Hematopoietic multipotent progenitor cell treated with erythropoietin and hydrocortisone succinate and interleukin-3 and kit ligand, for 4 days (in vitro differentiated cells): ENCODE measurements at regions not wholly inside any gene's neighbourhood (a gene's known extent, or its start where the extent isn't known, plus 50 kb on each side); places are given as distances from the start of the nearest gene placed in this dataset.
"Not testable (repeated sequence)": the region's sequence is repeated elsewhere in the genome, so short reads cannot be mapped to it uniquely, and the experiment has no call there.

Source experiments
- DNase-seq: peaks from one replicate; pipeline ENCODE4 v3.0.0-alpha.2; 2015

DNA sequence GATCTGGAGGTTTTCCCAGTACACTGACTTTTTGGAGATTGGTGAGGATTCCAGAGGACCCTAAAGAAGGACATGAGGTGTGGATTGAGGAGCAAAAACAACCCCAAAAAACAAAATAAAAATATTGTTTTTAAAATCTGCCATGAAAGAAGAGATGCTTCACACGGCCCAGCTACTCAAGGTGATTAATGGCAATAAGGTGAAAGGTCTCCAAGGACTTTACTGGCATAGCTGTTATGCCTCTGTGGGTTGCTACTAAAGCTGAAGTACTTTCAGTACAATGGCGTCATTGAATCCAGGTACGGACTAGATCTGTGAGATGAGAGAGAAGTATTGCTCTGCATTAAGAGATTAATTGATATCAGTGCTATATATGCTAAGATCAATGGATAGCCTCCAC, 606.4 kb downstream of the TDRD15 start:
- no peak for DNase-seq

DNA sequence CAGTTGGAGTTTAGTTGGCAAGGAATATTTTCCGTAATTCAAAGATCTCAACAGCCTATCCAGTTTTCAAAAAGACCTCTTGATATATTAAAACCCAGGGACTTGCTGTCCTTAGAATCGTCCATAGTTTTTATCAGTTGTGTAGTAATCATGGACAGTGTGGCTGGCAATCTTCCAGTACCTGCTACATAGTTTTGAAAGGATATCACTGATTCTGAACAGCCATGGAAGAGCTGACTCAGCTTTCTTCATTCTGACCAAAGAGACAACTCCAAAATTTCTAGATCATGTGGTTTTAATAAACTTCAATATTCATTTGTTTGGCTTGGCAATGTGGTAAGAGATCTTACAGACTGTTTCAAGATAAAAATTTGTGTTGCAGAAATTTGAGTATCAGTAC, 616.7 kb downstream of the TDRD15 start:
- no peak for DNase-seq

DNA sequence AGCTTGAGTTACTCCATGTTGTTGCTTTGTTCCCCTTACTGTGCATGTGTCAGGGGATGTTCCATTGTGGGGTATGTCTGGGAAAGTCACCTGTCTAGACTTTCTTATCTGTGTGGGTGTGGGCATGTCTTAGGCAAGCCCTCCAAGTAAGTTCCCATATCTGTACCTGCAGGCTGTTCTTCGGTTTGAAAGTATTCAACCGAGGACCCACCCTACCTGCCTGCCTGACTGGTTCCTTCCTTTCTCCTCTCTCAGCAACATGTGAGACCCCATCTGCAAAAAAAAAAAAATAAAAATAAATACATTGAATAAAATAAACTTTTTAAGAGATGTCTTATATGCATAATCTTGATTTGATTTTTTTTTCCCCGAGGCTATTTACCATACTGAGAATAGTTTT, 622.7 kb downstream of the TDRD15 start:
- DNase-seq, result no peak

DNA sequence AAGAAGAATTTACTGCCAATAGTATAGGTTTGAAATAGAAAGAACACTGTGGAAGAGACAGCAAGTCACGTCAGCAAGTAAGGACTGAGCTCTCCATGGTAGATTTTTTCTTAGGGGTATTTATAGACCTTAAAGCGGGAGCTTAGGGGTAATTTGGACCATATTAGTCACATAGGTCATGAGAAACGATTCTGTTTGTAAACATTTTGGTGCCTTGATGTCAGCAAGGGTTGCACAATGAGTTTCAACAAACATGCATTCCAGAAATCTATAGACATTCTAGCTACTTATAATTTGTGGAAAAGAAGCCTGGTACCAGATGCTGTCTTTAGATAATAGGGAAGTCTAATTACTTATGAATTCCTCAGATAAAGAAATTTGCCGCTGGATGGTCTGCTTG, 624.7 kb downstream of the TDRD15 start:
- DNase-seq, result no peak

DNA sequence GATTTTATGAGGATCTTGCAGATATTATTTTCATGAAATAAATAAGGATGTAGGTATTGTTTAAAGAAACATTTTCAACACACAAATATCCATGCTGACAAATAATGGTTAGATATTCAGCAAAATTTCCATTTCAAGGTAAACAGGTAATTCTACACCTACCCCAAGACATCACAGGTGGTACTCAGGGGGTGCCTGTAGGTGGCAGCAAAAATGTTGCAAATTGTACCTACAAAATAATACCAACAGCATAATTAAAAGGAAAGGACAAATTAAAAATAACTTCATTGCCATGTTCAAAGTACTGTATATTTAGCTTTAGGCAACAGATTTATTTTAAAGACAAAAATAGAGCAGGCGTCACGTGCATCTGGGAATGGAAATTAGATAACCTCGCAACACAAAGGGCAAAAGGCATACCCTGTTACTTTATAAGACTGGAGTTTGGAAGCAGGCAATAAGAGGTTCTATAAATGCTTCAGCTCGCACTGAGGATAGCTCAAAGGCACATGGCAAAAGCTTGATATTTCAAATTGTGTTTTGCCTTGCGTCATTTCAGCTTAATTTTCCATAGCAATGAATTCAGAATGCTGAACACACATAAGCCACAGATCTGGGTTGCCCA, 630.5 kb downstream of the TDRD15 start:
- DNase-seq, result no peak

DNA sequence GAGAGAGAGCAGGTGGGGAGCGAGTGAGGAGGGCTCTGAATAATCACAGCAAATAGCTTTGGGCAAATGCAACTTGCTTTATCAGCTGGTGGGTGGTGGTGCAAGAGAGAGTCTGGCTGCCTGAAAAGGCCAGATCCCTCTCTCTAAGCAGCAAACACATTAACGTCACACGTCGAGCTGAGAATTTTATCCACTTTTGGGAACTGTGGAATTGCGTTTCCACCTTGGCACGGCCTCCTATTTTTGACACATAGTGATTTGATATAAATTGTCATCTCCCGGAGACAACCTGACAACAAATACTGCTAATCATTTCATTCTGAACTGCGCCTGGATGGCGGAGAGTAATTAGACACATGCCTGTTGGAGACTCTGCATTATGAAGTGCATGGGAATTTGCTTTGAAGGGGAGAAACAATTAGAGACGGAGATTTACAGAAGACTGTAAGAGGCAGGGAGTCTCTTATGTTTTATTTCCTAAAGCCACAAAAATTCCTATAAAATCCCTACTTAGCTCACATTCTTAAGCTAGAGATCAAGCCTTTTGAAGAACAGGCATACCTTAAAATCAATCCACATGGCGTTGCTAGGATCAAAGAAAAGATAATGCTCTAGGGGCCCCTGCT, 634.1 kb downstream of the TDRD15 start:
- no peak for DNase-seq

DNA sequence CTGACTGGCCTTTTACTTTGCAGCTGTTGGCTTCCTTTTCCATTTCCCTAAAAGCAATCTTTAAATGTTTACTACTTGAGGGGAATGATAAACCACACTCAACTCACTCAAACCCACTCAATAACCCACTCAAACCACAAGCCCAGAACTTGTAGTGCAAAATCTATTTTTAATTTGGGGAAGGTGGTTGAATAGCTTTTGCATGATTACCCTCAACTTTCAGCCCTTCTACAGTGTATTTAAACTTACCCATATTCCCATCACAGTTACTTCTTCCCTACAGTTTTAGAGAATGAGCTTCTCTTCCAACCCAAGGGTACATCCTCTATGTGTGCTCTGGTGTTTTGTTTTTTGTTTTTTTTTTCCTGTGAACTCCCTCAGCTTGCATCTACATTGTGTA, 636.1 kb downstream of the TDRD15 start:
- DNase-seq, result no peak

DNA sequence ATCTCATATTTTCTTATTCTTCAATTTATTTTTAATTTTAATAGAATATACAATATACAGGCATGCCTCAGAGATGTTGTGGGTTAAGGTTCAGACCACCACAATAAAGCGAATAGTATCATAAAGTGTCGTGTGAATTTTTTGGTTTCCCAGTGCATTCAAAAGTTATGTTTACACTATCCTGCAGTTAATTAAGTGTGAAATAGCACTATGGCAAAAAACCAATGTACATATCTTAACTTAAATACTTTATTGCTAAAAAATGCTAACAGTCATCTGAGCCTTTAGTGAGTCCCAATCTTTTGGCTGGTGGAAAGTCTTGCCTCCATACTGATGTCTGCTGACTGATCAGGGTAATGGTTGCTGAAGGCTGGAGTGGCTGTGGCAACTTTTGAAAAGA, 637.6 kb downstream of the TDRD15 start:
- no peak for DNase-seq

DNA sequence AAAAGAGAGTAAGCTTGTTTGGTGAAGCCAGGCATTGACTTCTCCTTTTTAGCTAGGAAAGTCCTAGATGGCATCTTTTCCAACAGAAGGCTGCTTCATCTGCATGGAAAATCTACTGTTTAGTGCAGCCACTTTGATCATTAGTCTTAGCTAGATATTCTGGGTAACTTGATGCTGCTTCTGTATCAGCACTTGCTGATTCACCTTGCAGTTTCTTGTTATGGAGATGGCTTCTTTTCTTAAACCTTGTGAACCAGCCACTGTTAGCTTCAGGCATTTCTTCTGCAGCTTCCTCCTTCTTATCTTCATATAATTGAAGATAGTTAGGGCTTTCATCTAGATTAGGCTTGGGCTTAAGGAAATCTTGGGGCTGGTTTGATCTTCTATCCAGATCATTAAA, 639.7 kb downstream of the TDRD15 start:
- peak; percentile 0 for DNase-seq

DNA sequence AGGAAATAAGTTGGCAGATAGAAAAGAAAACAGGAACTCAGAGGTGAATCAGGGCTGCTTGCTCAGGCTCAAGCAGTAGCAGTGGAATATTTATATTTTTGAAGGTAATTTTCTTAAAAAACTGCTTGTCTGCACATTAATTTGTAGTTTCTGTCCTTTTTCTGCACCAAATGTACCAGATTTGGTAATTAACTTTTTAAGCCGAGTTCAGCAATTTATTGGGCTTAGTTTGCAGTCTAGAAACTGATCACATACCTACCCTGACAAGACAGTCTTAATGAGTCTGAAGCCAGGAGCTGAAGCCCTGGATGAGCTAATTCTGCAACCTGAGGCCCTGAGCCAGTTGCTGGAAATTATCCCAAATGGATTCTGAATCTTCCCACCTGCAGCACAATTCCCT, 647.0 kb downstream of the TDRD15 start:
- no peak for DNase-seq

DNA sequence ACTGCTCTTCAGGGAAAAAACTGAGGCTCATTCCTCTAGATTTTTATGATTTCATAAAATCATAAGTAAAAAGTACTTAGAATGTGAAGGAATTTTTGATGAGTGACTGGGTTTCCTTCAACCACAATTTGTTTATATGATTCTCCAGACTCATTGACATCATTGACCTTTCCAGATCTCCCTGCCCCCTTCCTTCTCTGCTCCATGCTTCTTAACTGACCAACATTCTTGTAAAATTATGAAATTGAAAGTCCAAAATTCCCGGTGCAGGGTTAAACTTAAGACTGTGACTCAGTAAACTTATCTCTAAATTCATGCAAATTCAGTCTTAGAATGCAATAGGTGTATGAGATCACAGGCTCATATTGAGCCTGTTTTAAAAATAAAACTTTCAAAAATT, 648.9 kb downstream of the TDRD15 start:
- no peak for DNase-seq

DNA sequence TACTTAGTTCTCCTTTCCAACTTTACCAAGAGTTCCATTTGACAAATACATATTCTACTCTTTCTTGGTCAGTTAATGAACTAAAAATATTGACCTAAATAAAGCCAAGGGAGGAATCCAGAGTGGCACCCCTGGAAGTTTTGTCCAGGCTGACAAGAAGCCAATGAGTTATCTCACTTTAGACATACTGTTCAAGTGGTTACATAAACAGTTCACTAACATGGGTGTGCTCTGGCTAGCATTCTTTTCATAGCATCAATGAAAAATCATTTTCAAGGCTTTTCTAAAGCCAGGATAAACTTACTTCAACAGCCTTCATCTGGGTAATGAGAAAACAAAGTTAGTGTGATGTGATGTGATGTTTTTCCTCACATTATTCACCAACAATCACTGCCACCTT, 649.4 kb downstream of the TDRD15 start:
- no peak for DNase-seq

DNA sequence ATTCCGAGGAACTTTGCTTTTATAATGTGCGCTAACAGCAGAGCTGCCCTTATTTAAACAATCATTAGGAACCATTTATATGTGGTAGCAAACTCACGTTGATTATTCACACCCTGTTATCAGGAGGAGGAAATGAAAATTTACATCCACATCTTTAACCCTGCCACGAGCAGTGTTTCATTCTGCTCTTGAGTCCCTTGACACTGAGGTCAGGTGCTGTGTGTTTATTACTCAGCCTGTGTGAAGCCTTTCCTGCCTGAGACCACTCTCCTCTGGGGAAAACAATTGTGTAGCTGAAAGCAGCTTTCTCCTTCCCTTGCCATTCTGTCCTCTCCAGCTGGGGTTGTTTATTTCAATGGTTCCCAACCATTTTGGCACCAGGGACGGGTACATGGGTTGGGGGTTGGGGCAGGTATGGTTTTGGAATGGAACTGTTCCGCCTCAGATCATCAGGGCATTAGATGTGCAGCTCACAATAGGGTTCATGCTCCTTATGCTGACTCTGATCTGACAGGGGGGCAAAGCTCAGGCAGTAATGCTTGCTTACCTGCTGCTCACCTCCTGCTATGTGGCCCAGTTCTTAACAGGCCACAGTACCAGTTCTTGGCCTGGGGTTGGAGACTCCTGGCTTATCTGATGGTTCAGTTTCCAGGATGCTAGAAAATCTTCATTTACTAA, 651.1 kb downstream of the TDRD15 start:
- DNase-seq, result no peak

DNA sequence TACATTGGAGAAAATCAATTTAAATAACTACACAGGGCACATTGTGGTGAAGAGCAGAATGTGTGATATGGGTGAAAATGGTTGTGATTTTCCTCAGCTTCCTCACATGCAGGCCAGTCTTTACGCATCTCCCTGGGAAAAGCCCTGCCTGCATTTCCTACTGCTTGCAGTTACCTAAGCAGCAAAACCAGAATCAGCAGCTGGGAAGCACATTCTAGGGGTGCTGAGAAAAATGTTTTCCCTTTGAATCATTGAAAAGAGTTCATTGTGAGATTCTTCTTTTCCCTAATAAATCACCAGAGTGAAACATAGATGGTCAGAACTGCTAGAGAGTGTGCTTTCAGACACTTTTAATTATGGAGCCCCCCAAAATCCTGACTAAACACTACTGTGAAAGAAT, 656.0 kb downstream of the TDRD15 start:
- DNase-seq, result no peak

DNA sequence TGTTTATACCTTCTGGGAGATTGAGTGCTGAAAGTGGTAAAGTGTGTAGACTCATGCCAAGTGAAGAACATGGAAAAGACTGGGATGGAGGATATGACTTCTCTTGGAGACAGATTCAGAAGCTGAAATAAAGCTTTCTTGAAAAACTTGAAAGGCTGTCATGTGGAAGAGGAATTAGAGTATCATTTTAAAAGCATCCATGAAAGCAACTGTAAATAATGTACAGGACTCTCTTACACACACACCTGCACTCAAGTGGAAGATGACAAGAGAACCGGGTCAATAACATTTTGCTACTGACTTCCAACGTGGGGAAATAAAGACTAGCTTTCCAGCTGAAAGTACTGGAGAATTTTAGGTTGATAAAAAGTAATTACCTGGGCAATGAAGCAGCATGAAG, 658.2 kb downstream of the TDRD15 start:
- no peak for DNase-seq

DNA sequence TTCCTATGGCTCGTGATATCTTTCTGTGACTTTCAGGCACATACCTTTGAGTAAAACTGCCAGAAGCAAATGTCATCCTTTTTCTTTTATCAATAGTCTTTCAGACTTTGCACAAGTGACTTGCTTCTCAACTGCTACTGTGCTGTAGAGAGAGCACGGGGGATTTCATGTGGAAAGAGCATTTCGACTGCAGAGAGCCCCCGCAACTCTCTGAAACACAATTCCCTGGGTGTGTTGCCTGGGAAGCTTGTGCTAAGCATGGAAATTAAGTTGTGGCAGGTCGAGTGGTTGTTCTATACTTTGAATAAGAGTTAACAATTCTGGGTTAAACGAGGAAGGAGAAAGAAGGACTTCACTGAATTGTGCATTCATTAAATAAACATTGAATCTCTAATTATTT, 659.1 kb downstream of the TDRD15 start:
- DNase-seq, result no peak

DNA sequence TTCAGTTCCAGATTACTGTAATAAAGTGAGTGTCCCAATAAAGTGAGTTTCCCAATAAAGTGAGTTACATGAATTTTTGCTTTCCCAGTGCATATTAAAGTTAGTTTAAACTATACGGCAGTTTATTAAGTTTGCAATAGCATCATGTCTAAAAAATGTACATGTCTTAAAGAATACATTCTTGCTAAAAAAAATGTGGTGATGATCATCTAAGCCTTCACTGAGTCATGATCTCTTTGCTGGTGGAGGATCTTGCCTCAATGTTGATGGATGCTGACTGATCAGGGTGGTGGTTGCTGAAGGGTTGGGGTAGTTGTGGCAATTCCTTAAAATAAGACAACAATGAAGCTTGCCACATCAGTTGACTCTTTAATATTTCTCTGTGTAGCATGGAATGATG, 664.2 kb downstream of the TDRD15 start:
- no peak for DNase-seq

DNA sequence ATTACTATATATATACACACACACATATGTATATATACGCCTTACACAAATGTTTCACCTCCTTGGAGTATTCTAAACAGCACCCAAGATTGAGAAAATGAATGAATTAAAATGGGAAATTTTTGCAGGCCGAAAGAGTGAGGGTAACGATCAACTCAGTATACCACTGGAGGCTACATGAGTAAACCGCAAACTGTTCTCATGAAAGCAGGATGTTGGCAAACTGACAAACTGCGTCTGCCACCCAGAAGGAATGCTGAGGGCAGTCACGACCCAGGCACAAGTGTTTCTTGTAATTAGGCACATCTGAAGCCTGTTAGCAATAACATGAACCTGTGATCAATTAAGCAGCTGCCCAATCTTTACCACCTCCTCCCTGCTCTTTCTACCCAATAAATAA, 666.5 kb downstream of the TDRD15 start:
- not testable (repeated sequence) for DNase-seq

DNA sequence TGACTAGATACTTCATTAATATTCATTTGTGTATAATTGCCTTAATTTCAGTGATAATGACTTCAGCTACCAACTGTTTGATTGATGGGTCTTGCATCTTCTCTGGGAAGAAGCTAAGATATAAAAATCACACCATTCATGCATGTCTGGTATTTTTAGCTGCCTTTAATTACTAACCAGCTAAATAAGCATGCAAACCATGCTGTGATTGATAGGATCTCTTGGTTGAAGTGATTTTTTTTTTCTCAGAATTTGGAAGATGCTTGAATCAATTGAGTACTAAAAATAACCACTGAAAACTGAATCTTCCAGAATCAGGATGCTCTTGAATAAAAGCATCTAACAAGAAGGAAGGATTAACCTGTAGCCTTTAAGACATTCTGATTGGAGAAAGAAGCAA, 668.8 kb downstream of the TDRD15 start:
- DNase-seq, result no peak

DNA sequence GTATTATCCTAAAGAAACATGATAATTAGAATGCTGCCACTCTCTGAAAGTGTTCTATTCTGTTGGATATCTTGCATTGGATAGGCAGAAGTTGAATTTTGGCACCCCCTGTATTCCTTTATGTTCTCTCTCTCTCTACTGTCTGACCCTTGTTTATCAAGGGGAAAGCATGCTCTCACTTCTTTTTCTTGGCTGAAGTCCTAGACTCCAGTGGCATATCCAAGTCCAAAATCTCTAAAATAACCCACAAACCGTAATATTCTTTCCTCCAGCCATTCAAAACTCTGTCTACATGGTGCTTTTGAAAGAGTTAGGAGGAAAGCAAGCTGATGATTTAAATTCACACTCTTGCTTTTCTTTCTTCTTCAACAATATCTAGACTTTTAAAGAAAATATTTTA, 669.7 kb downstream of the TDRD15 start:
- DNase-seq, result no peak

DNA sequence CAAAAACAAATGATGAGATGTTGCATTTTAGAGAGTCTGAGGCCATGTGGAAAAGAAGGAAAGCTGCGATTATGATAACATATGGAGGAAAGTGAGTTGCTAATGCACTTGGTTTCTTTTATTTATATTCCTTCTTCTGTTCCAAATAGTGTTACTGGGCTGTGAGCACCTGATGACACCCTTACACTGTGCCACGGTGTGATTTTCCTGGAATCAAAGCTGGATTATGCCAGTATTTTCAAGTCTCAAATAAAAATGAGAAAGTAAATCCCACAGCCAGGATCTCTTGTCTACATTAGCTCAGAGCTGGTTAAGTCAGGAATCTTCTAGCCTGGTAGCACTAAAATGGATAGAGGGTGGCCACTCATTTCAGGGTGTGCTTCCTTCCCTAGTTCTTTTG, 670.8 kb downstream of the TDRD15 start:
- no peak for DNase-seq

DNA sequence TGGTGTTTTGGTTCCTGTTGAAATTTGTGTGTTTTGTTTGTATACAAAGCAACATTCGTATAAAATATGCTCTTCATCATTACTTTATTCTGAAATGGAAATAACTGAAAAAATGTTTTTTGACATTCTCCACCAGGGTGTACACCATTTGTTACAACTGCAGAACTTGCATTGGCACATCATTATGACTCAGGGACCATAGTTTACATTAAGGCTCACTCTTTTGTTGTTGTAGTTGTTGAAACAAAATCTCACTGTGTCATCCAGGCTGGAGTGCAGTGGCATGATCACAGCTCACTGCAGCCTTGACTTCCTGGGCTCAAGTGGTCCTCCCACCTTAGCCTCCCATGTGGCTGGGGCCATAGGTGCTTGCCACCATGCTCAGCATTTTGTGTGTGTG, 676.6 kb downstream of the TDRD15 start:
- no peak for DNase-seq

DNA sequence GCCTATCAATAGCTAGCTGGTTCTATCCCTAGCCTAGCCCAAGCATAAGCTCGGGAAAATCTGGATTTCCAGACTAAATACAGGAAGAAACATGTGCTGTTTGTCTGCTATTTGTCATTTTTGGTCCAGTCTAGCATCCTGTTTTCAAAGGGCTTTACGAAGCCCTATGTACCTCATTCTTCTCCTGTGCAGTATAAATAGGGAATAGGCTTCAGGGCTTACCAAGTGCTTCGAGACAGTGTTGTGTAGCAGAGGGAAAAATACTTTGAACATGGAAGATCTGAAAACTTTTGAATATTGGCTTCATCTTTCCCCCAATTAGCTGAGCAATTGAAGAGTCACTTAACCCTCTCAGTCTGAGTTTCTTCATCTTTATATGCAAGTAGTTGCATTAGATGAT, 679.8 kb downstream of the TDRD15 start:
- DNase-seq, result no peak

DNA sequence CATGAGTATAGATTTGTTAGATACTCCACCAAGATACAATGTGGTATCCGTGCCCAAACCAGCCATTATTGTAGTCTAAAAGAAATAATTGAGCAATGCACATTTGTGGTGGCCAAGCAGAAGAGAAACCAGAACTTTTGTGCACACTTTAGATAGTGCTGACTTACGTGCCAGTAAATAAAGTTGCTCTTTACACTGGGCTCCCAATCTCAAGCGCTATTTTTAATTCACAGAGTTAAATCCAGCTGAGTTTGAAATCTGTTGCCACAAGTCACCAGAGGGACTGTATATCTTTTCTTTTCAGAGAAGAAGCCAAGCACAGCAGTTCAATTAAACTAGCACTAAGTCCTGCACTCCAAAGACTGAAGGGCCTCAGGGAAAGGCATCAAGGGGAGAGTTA, 680.4 kb downstream of the TDRD15 start:
- no peak for DNase-seq

DNA sequence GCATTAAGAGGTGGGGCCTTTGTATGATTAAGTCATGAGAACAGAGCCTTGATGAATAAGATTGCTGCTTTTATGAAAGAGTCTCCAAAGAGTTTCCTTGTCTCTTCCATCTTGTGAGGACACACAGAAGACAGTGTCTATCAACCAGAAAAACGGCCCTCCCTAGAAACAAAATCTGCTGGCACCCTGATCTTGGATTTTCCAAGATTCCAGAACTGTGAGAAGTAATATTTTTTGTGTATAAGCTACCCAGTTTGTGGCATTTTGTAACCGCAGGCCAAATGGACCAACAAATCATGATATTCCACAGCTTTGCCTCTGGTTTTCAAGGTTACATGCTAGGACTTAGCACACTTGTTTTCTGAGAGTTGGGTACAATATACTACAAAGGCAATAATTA, 687.8 kb downstream of the TDRD15 start:
- DNase-seq, result no peak
